ACC112 (cell line): ENCODE measurements at regions not wholly inside any gene's neighbourhood (a gene's known extent, or its start where the extent isn't known, plus 50 kb on each side); places are given as distances from the start of the nearest gene placed in this dataset.

ENCODE experiments used
- H2AFZ ChIP-seq: fragments of 200-600 bp; sonication (generic); one replicate; pipeline ENCODE4 v1.6.0; 2017; ENCODE audit warnings: antibody characterized with exemption, low read length; ENCODE audit not compliant: unreplicated experiment
- H3K27ac ChIP-seq: fragments of 200-600 bp; sonication (generic); 2 replicates; pipeline ENCODE4 v1.5.1; 2014; ENCODE audit warnings: low read depth, mild to moderate bottlenecking, antibody characterized with exemption, low read length, moderate library complexity
- H3K27me3 ChIP-seq: fragments of 200-600 bp; sonication (generic); 2 replicates; pipeline ENCODE4 v1.6.1; 2014; ENCODE audit warnings: mild to moderate bottlenecking, antibody characterized with exemption, low read length, moderate library complexity, mixed read lengths; ENCODE audit not compliant: insufficient read depth
- H3K36me3 ChIP-seq: fragments of 200-600 bp; sonication (generic); 2 replicates; pipeline ENCODE4 v1.6.1; 2016; ENCODE audit warnings: mild to moderate bottlenecking, antibody characterized with exemption, low read length, moderate library complexity, mixed read lengths; ENCODE audit not compliant: insufficient read depth
- H3K4me1 ChIP-seq: fragments of 200-600 bp; sonication (generic); one replicate; pipeline ENCODE4 v1.6.1; 2016; ENCODE audit warnings: low read length, mixed read lengths; ENCODE audit not compliant: insufficient read depth, unreplicated experiment, control insufficient read depth
- H3K4me3 ChIP-seq: fragments of 200-600 bp; sonication (generic); 2 replicates; pipeline ENCODE4 v1.5.1; 2014; ENCODE audit warnings: mild to moderate bottlenecking, low read depth, low read length
- H3K79me2 ChIP-seq: fragments of 200-600 bp; sonication (generic); one replicate; pipeline ENCODE4 v1.6.0; 2016; ENCODE audit warnings: low read length; ENCODE audit not compliant: control insufficient read depth, unreplicated experiment, insufficient read depth

DNA sequence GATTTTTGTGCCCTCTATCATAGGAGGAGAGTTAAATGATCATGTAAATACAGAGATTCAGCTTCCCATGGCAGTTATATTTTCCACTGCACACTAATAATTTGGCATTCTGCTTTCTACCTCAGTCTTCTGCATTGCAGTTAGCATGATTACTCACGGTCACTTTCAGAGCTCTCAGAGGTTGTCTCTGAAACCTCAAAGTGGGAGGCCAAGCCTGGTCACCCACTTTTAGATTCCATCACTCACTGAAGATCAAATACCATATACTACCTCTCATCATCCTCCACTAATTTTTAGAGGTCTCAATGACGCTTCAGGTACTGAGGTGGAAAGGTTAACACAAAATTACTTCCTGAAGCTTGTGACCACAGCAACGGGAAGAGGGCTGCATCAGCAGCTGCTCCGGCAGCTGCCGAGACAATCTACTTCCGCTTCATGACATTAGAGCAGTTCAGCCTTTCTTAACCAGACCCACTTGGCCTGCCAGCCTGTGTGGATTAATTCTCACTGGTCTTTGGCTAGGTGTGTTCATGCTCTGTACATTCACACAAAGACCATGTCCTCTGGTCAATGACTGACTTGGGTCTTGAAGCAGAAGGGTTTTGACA is 416.4 kb upstream of the PDZRN3 start:
- no peak overlapping the region for H3K27ac ChIP-seq
- no peaks in the 10 kb centered on the region for H3K4me1 ChIP-seq
- H3K4me3 ChIP-seq = no peak overlapping the region
- no peaks in the 10 kb centered on the region for H3K27me3 ChIP-seq
- no peaks in the 10 kb centered on the region for H3K36me3 ChIP-seq
- H3K79me2 ChIP-seq = no peaks in the 10 kb centered on the region
- H2AFZ ChIP-seq = no peak overlapping the region

DNA sequence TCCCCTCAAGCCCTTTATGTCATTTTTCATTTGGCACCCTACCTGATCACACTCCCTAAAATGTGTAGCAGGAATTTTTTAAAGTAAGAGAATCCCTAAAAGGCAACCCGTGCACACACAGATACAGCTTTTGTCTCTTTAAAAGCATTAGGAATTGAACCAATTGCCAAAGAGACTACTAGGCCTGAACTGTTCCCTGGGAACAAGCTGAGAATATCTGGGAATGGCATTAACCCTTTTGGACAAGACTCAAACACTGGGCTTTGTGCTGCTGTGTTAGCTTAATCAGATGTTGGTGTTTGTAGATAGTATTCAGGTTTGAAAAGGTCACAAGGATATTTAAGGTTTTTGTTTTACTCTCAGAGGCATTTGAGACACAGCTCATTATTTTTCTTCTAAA is 414.4 kb upstream of the PDZRN3 start:
- Histone ChIP-seq H3K27ac (no peak overlapping the region), H3K79me2 (no peaks in the 10 kb centered on the region), H3K4me1 (no peaks in the 10 kb centered on the region), H3K36me3 (no peaks in the 10 kb centered on the region), H3K4me3 (no peak overlapping the region), H3K27me3 (no peaks in the 10 kb centered on the region), H2AFZ (no peak overlapping the region)

DNA sequence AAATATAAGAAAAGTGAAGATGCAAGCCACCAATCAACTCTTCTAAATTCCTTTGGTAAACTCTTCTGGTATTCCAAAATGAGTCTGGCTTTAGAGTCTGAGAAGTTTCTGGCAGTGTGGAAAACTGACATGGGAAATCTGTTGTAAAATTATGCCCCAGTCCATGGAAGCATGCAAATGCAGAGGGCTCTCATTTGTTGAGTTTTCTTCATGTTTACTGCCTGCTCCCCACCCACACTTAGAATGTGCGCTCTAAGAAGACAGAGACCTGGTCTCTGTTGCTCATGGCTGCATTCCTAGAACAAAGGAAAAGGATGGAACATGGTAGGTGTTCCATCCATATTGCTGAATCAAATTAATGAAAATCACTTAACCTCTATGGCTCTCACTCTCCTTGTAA is 411.8 kb upstream of the PDZRN3 start:
- no peak overlapping the region for H3K4me3 ChIP-seq
- no peaks in the 10 kb centered on the region for H3K79me2 ChIP-seq
- H3K4me1 ChIP-seq = no peaks in the 10 kb centered on the region
- no peak overlapping the region for H2AFZ ChIP-seq
- H3K36me3 ChIP-seq = no peaks in the 10 kb centered on the region
- H3K27me3 ChIP-seq = no peaks in the 10 kb centered on the region
- no peak overlapping the region for H3K27ac ChIP-seq

DNA sequence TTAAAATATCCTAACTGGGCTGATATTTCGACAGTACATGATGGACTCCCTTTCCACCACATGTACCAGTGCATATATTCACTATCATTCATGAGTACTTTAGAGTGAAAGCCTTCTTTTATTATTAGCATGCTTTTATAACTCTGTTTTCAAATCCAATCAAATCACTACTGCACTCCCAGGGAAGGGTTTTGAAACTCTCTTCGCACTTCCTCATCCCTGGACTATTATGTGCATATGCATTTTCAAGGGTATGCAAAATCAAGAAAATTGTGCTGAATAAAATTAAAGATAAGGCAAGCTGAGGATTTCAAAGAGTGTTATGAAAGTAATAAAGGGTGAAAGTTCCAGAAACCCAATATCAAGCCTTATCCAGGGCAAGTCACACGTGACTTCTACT is 411.4 kb upstream of the PDZRN3 start:
- H3K79me2 ChIP-seq = no peaks in the 10 kb centered on the region
- H3K36me3 ChIP-seq = no peaks in the 10 kb centered on the region
- H3K27me3 ChIP-seq = no peaks in the 10 kb centered on the region
- H3K27ac ChIP-seq = no peak overlapping the region
- no peak overlapping the region for H2AFZ ChIP-seq
- H3K4me1 ChIP-seq = no peaks in the 10 kb centered on the region
- H3K4me3 ChIP-seq = no peak overlapping the region

DNA sequence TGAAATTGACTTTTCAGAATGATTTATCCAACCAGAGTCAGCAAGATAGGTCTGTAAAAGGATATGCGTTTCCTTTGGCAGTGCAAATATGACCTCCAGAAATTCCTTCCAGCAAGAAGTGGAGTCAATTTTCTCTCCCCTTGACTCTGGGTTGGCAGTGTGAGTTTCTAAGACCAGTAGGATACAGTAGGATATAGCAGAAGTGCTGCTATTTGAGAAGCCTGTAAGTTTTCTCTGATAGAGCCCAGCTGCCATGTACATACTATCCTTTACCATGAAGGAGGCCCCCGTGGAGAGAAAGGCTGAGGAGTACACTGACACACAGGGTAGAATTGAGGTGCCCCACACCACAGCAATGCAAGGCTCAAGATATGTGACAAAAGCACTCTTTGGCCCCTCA is 409.1 kb upstream of the PDZRN3 start:
- H2AFZ ChIP-seq = no peak overlapping the region
- no peaks in the 10 kb centered on the region for H3K4me1 ChIP-seq

DNA sequence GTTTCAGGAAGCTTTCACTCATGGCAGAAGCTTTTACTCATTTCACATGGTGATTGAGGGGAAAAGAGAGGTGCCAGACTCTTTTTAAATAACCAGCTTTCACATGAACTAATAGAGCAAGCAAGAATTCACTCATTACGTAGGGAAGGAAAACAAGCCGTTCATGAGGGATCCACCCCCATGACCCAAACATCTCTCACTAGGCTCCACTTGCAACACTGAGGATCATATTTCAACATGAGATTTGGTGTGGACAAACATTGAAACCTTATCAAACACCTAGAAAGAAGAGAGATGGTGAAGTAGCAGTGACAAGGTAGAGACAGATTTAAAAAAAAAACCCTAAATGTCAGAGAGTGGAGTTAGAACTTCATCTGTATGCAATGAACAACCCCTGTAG is 408.6 kb upstream of the PDZRN3 start:
- Histone ChIP-seq H3K36me3 (no peaks in the 10 kb centered on the region), H3K79me2 (no peaks in the 10 kb centered on the region), H3K4me1 (no peaks in the 10 kb centered on the region), H2AFZ (no peak overlapping the region), H3K27me3 (no peaks in the 10 kb centered on the region), H3K27ac (no peak overlapping the region), H3K4me3 (no peak overlapping the region)

More for the DNA sequence above, 409.1 kb upstream of the PDZRN3 start:
- H3K4me3 ChIP-seq = no peak overlapping the region
- H3K27me3 ChIP-seq = no peaks in the 10 kb centered on the region
- H3K27ac ChIP-seq = no peak overlapping the region
- H3K36me3 ChIP-seq = no peaks in the 10 kb centered on the region
- H3K79me2 ChIP-seq = no peaks in the 10 kb centered on the region

DNA sequence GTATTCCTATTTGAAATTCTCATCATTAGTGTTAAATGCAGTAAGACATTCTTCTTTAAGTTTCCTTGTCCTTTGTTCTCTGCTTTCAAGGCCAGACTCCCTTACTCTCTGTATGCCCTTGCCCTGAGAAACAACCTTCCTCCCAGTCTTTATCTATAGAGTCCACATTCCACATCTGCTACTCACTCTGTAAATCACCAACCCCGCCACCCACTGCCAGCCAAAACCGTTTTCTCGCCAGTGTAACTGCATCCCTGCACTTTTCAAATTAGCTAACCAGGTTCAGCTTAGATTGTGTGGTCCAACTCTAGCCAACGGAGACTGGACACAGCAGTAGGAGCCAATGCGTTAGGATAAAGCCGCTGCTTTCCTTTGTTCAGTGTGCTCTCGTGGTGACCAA is 402.4 kb upstream of the PDZRN3 start:
- H3K79me2 ChIP-seq = no peaks in the 10 kb centered on the region
- no peak overlapping the region for H2AFZ ChIP-seq
- no peak overlapping the region for H3K27ac ChIP-seq
- no peaks in the 10 kb centered on the region for H3K27me3 ChIP-seq
- no peaks in the 10 kb centered on the region for H3K4me1 ChIP-seq
- no peaks in the 10 kb centered on the region for H3K36me3 ChIP-seq
- no peak overlapping the region for H3K4me3 ChIP-seq

DNA sequence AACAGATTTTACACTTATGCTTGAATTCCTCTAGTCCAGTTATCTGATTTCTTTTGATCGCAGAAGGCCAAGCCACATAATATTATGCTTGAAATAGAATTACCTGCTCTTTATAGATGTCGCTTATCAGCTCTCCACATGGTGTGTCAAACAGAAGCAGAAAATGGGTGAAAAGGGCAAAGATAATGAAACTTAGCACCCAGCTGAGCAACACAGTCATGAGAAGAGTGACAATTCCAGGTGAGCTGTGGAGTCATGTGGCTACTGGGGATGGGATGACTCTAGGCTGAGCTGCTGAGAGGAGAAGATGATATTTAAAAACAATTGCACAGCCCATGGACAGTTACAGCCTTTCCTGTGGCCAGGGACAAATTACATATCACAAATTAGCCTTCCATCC is 398.7 kb upstream of the PDZRN3 start:
- no peaks in the 10 kb centered on the region for H3K4me1 ChIP-seq
- no peaks in the 10 kb centered on the region for H3K79me2 ChIP-seq
- no peak overlapping the region for H2AFZ ChIP-seq
- H3K27me3 ChIP-seq = no peaks in the 10 kb centered on the region
- no peak overlapping the region for H3K4me3 ChIP-seq
- no peak overlapping the region for H3K27ac ChIP-seq
- H3K36me3 ChIP-seq = no peaks in the 10 kb centered on the region

DNA sequence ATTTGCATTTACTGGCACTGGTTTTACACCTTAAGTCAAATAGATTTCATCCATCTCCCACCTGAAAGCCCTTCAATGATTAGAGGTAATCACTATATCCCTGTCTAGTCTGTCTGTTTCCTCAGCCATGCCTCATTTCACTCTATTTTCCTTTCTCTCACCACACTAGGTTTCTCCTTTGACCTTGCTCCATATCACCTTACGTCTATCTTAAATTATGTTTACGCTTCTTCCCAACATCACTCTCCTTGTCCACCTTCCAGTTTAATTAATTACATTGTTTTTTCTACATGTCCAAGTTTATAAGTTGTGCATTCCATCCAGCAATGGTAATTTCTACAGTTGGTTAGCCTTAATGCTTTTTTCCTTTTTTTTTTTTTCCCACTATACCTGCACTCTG is 396.7 kb upstream of the PDZRN3 start:
- H3K36me3 ChIP-seq = no peaks in the 10 kb centered on the region
- H3K27ac ChIP-seq = no peak overlapping the region
- H3K27me3 ChIP-seq = no peaks in the 10 kb centered on the region
- H2AFZ ChIP-seq = no peak overlapping the region
- no peak overlapping the region for H3K4me3 ChIP-seq
- no peaks in the 10 kb centered on the region for H3K79me2 ChIP-seq
- H3K4me1 ChIP-seq = no peaks in the 10 kb centered on the region

DNA sequence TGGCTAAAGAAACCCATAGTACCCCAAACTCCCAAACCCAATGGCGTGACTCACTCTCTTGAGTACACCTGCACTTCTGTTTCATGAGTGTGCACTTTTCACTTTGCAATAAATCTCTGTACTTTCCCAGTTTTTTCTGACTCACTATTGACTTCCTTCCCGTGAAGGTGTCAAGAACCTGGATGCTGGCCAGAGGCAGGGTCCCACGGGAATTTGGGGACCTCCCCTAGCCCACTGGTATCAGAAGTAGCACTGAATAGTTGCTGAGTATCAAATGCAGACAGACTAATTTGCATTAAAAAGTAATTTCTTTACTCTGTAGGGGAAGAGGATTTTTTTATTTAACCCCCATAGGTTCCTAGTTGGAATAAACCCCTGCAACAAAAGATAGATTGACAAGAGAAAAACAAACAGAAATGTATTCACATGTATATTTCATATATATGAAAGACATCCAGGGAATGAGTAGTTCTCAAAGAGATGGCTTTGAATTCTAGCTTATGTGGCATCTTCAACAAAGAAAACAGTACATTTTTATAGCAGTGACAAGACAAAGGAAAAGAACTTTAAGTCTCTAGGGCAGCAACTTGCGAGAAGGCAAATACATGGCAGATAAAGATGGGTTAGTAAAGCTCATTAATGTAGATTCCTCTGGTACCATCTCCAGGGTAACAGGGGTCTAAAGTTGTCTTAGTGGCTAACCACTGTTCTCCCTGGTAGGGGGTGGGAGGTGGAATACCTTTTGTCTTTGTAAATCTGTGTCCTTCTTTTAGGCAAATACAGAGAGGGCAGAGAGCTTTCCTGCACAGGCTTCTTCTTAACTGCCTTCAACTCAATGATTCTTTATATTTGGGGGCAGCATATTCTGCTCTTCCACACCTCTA is 385.5 kb upstream of the PDZRN3 start:
- H3K4me3 ChIP-seq = no peak overlapping the region
- H2AFZ ChIP-seq = no peak overlapping the region
- no peaks in the 10 kb centered on the region for H3K79me2 ChIP-seq
- H3K36me3 ChIP-seq = no peaks in the 10 kb centered on the region
- no peak overlapping the region for H3K27ac ChIP-seq
- no peaks in the 10 kb centered on the region for H3K4me1 ChIP-seq
- no peaks in the 10 kb centered on the region for H3K27me3 ChIP-seq

DNA sequence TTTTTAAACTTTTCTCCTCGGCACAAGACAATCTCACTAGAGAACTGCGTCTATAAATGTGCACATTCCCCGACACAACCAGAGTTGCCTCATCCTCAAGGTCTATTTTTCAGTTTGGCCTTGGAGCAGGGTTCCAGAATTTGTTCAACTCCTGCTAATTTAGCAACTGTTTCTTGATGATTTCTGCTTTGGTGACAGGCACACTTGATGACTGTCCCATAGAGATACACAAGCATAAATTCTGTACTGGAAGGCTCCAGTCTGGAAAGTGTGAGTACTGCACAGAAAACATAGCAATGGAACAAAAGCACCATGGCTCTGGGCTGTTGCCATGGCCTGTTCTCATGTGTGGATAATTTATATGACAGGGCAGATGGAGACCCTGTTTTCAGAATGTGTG is 379.6 kb upstream of the PDZRN3 start:
- no peaks in the 10 kb centered on the region for H3K27me3 ChIP-seq
- H3K79me2 ChIP-seq = no peaks in the 10 kb centered on the region
- no peak overlapping the region for H3K27ac ChIP-seq
- no peaks in the 10 kb centered on the region for H3K36me3 ChIP-seq
- H2AFZ ChIP-seq = no peak overlapping the region
- peaks cover 17% of the 10 kb centered on the region for H3K4me1 ChIP-seq
- no peak overlapping the region for H3K4me3 ChIP-seq
